HCT116 (cell line): ENCODE measurements at regions not wholly inside any gene's neighbourhood (a gene's known extent, or its start where the extent isn't known, plus 50 kb on each side); places are given as distances from the start of the nearest gene placed in this dataset.

Experiments used
- ATAC-seq: fragments of 200-7000 bp; cut with Tn5 transposase; 2 replicates; pipeline ENCODE4 v1.9.1; 2020; ENCODE audit warnings: mild to moderate bottlenecking, moderate library complexity
- BruUV-seq: library from RNA; stranded (reverse); fragments of 400-500 nt; replicated peaks from 2 replicates; lab custom pipeline; 2021; lab: Mats Ljungman, UMichigan
- CTCF ChIA-PET: fragments of 300-600 bp; sonication (Branson Sonifier 250); formaldehyde crosslinking; loops from one replicate; lab custom pipeline; 2021; ENCODE audit warnings: antibody characterized with exemption; lab: Charles Lee
- POLR2A ChIA-PET: fragments of 300-600, 350-600 bp; sonication (Branson Sonifier 250); formaldehyde crosslinking; loops from one replicate; lab custom pipeline; 2021; ENCODE audit warnings: antibody characterized with exemption; lab: Charles Lee
- RAD21 ChIA-PET, 2 experiments: fragments of 300-600 bp; sonication (Branson Sonifier 250); formaldehyde crosslinking; loops; one replicate each; lab custom pipeline; 2023; ENCODE audit warnings: low total read pairs in 2 of 2; ENCODE audit not compliant: uncharacterized antibody in 2 of 2, unreplicated experiment in 2 of 2, low non-redundant PET in 1 of 2; lab: Charles Lee
- DNase-seq: peaks from one replicate; pipeline ENCODE4 v3.0.0-alpha.2; 2010; ENCODE audit warnings: low read depth, low spot score
- H2AFZ ChIP-seq: fragments of 200-600 bp; shearing (Covaris generic), sonication (generic); 2 replicates; pipeline ENCODE4 v1.6.1; 2017; ENCODE audit warnings: low read depth, mixed run types, mixed read lengths, antibody characterized with exemption, low read length; ENCODE audit not compliant: poor library complexity, severe bottlenecking
- H3K27ac ChIP-seq: 2 replicates; pipeline ENCODE4 v1.5.1; 2012; ENCODE audit warnings: low read depth, low read length
- H3K27me3 ChIP-seq: fragments of 200-600 bp; sonication (generic); 2 replicates; pipeline ENCODE4 v1.6.1; 2016; ENCODE audit warnings: mixed run types, low read length, mixed read lengths; ENCODE audit not compliant: insufficient read depth
- H3K36me3 ChIP-seq, 2 experiments: fragments of 200-500 bp in 1 of 2; fragments of 200-600 bp in 1 of 2; sonication (Bioruptor generic) in 1 of 2; sonication (generic) in 1 of 2; 2 replicates each; pipeline versions ENCODE4 v1.5.1 to v1.6.1; 2014 to 2016; ENCODE audit warnings: low read length in 2 of 2, inconsistent platforms in 1 of 2, mixed read lengths in 1 of 2, mixed run types in 1 of 2; ENCODE audit not compliant: insufficient read depth in 2 of 2, control insufficient read depth in 1 of 2
- H3K4me1 ChIP-seq, 2 experiments: fragments of 200-600 bp in 1 of 2; sonication (generic) in 1 of 2; 2 replicates each; pipeline versions ENCODE4 v1.5.1 to v1.6.1; 2012 to 2017; ENCODE audit warnings: low read length in 2 of 2, inconsistent platforms in 1 of 2, mild to moderate bottlenecking in 1 of 2, mixed read lengths in 1 of 2, mixed run types in 1 of 2, moderate library complexity in 1 of 2; ENCODE audit not compliant: insufficient read depth in 2 of 2, control insufficient read depth in 1 of 2
- H3K4me2 ChIP-seq: fragments of 200-600 bp; sonication (generic); 2 replicates; pipeline ENCODE4 v1.6.1; 2017; ENCODE audit warnings: mixed run types, low read length, mixed read lengths
- H3K4me3 ChIP-seq, 2 experiments: fragments of 200-600 bp in 1 of 2; sonication (generic) in 1 of 2; replicated peaks in 1 of 2; 2 replicates each; pipeline ENCODE4 v1.5.1; 2011 to 2016; ENCODE audit warnings: low read length in 2 of 2, control low read depth in 1 of 2, low read depth in 1 of 2, mild to moderate bottlenecking in 1 of 2, mixed read lengths in 1 of 2, mixed run types in 1 of 2
- H3K79me2 ChIP-seq: fragments of 200-600 bp; sonication (generic); 2 replicates; pipeline ENCODE4 v1.6.1; 2017; ENCODE audit warnings: mild to moderate bottlenecking, mixed run types, low read length, moderate library complexity, mixed read lengths; ENCODE audit not compliant: insufficient read depth
- H3K9ac ChIP-seq: fragments of 200-600 bp; sonication (generic); 2 replicates; pipeline ENCODE4 v1.6.1; 2016; ENCODE audit warnings: low read length, mixed read lengths
- H3K9me2 ChIP-seq: fragments of 200-600 bp; sonication (generic), shearing (Covaris generic); 2 replicates; pipeline ENCODE4 v1.6.1; 2017; ENCODE audit warnings: mixed run types, mild to moderate bottlenecking, moderate library complexity; ENCODE audit not compliant: insufficient read depth
- H3K9me3 ChIP-seq, 2 experiments: fragments of 200-500 bp in 1 of 2; fragments of 200-600 bp in 1 of 2; sonication (Bioruptor generic) in 1 of 2; sonication (generic) in 1 of 2; 2 replicates each; pipeline ENCODE4 v1.6.1; 2014 to 2017; ENCODE audit warnings: low read length in 2 of 2, mixed read lengths in 2 of 2, inconsistent platforms in 1 of 2, low read depth in 1 of 2, mild to moderate bottlenecking in 1 of 2, mixed run types in 1 of 2, moderate library complexity in 1 of 2; ENCODE audit not compliant: control insufficient read depth in 1 of 2, insufficient read depth in 1 of 2
- H4K20me1 ChIP-seq: fragments of 200-600 bp; sonication (generic), shearing (Covaris generic); 2 replicates; pipeline ENCODE4 v1.6.1; 2017; ENCODE audit warnings: mixed run types, mild to moderate bottlenecking, moderate library complexity; ENCODE audit not compliant: insufficient read depth
- ATF3 ChIP-seq: IDR thresholded peaks from 2 replicates; pipeline ENCODE4 v1.6.1; 2012
- CBX3 ChIP-seq: IDR thresholded peaks from 2 replicates; pipeline ENCODE4 v1.6.1; 2012; ENCODE audit warnings: low read depth
- CEBPB ChIP-seq: IDR thresholded peaks from 2 replicates; pipeline ENCODE4 v1.6.1; 2012; ENCODE audit warnings: low read depth
- CTCF ChIP-seq, 3 experiments: fragments of 200-600 bp in 1 of 3; sonication (generic) in 1 of 3; IDR thresholded peaks in 2 of 3; conservative IDR thresholded peaks in 1 of 3; 2 replicates each; pipeline ENCODE4 v1.5.1; 2012 to 2017; ENCODE audit warnings: low read depth in 2 of 3, low read length in 2 of 3, antibody characterized with exemption in 1 of 3, borderline replicate concordance in 1 of 3, control low read depth in 1 of 3, mild to moderate bottlenecking in 1 of 3, mixed read lengths in 1 of 3, mixed run types in 1 of 3, moderate library complexity in 1 of 3; ENCODE audit not compliant: insufficient read depth in 1 of 3
- EGR1 ChIP-seq: IDR thresholded peaks from 2 replicates; pipeline ENCODE4 v1.6.1; 2012; ENCODE audit warnings: low read depth
- ELF1 ChIP-seq: IDR thresholded peaks from 2 replicates; pipeline ENCODE4 v1.6.1; 2012; ENCODE audit warnings: low read depth, borderline replicate concordance
- EZH2phosphoT487 ChIP-seq: fragments of 200-600 bp; IDR thresholded peaks from 2 replicates; pipeline ENCODE4 v1.6.1; 2018; ENCODE audit warnings: antibody characterized with exemption, borderline replicate concordance
- FOSL1 ChIP-seq: IDR thresholded peaks from 2 replicates; pipeline ENCODE4 v1.6.1; 2012; ENCODE audit warnings: low read depth
- JUND ChIP-seq: IDR thresholded peaks from 2 replicates; pipeline ENCODE4 v1.6.1; 2012
- MAX ChIP-seq: IDR thresholded peaks from 2 replicates; pipeline ENCODE4 v1.6.1; 2012
- POLR2AphosphoS5 ChIP-seq: IDR thresholded peaks from 2 replicates; pipeline ENCODE4 v1.6.1; 2011; ENCODE audit warnings: mild to moderate bottlenecking, low read depth, low read length, moderate library complexity
- REST ChIP-seq: IDR thresholded peaks from 2 replicates; pipeline ENCODE4 v1.6.1; 2012; ENCODE audit warnings: low read depth
- SIN3A ChIP-seq: IDR thresholded peaks from 2 replicates; pipeline ENCODE4 v1.6.1; 2012; ENCODE audit warnings: low read depth
- SP1 ChIP-seq: IDR thresholded peaks from 2 replicates; pipeline ENCODE4 v1.6.1; 2012; ENCODE audit warnings: low read depth
- SRF ChIP-seq: IDR thresholded peaks from 2 replicates; pipeline ENCODE4 v1.6.1; 2012; ENCODE audit warnings: low read depth
- TCF7L2 ChIP-seq: IDR thresholded peaks from 2 replicates; pipeline ENCODE4 v1.7.0; 2011; ENCODE audit warnings: borderline replicate concordance, inconsistent platforms; ENCODE audit not compliant: insufficient read depth, insufficient read length; ENCODE audit errors: extremely low read depth
- YY1 ChIP-seq: IDR thresholded peaks from 2 replicates; pipeline ENCODE4 v1.6.1; 2011; ENCODE audit warnings: low read length, low read depth, moderate library complexity, mild to moderate bottlenecking; ENCODE audit not compliant: insufficient replicate concordance; ENCODE audit errors: extremely low read depth
- ZBTB33 ChIP-seq: IDR thresholded peaks from 2 replicates; pipeline ENCODE4 v1.6.1; 2011; ENCODE audit warnings: mild to moderate bottlenecking, low read length, moderate library complexity; ENCODE audit not compliant: insufficient replicate concordance; ENCODE audit errors: extremely low read depth
- ZFX ChIP-seq: fragments of 450-650 bp; IDR thresholded peaks from 2 replicates; pipeline ENCODE4 v1.6.1; 2017
- ZNF274 ChIP-seq: fragments of 200-500 bp; sonication (Bioruptor generic); IDR thresholded peaks from 2 replicates; pipeline ENCODE4 v1.6.1; 2014; ENCODE audit warnings: mild to moderate bottlenecking, low read depth, low read length, inconsistent platforms
- intact Hi-C: fragments of 100-400 bp; cut with micrococcal nuclease; formaldehyde crosslinking; loops from 2 replicates; pipeline ENCODE4 v1.10.0; 2022

GRCh38 chr11:119977561-119977860 is 160.4 kb downstream of the TRIM29 start:
- H3K79me2 ChIP-seq = no peaks in the 10 kb centered on the region
- no peaks in the 10 kb centered on the region for H3K9me2 ChIP-seq
- H3K4me2 ChIP-seq = no peak overlapping the region
- no peaks in the 10 kb centered on the region for H3K4me1 ChIP-seq
- ChIA-PET POLR2A (no interaction called here), RAD21 (no interaction called here), CTCF (no interaction called here)
- no peaks in the 10 kb centered on the region for H3K9me3 ChIP-seq
- H4K20me1 ChIP-seq = no peaks in the 10 kb centered on the region
- ATAC-seq = no peak
- H3K36me3 ChIP-seq = no peaks in the 10 kb centered on the region
- intact Hi-C loops = no loop called here
- no peak overlapping the region for H2AFZ ChIP-seq
- no peak overlapping the region for H3K9ac ChIP-seq
- no TSS peak for BruUV-seq
- no peak overlapping the region for H3K4me3 ChIP-seq
- peaks cover 16% of the 10 kb centered on the region; the same call in 1 of the 2 replicates for H3K27me3 ChIP-seq
- TF ChIP-seq EZH2phosphoT487 = no peak
- TF ChIP-seq EGR1 = no peak
- TF ChIP-seq ZNF274 = no peak
- TF ChIP-seq SIN3A = no peak
- no peak for TF ChIP-seq FOSL1
- TF ChIP-seq SRF = no peak
- no peak for TF ChIP-seq POLR2AphosphoS5
- TF ChIP-seq REST = no peak
- TF ChIP-seq ATF3 = no peak
- no peak for TF ChIP-seq TCF7L2
- TF ChIP-seq ZFX = no peak
- TF ChIP-seq CTCF (IDR thresholded peaks at IDR 0.05 in 2 of 3, conservative IDR thresholded peaks at IDR 0.05 in 1 of 3; ENCODE audit: borderline replicate concordance in 1 of 3, insufficient read depth in 1 of 3, low read depth in 2 of 3, low read length in 2 of 3) = no peak
- TF ChIP-seq ELF1 = no peak
- TF ChIP-seq ZBTB33 = no peak
- TF ChIP-seq SP1 = no peak
- TF ChIP-seq MAX = no peak
- TF ChIP-seq CEBPB = no peak
- TF ChIP-seq CBX3 = no peak
- no peak for TF ChIP-seq YY1
- TF ChIP-seq JUND = no peak
- TF ChIP-seq, all 23 proteins: peak for 0
- no peak overlapping the region for H3K27ac ChIP-seq
- no peak for DNase-seq
